HEK293 (cell line): ENCODE measurements at regions not wholly inside any gene's neighbourhood (a gene's known extent, or its start where the extent isn't known, plus 50 kb on each side); places are given as distances from the start of the nearest gene placed in this dataset.
"Not testable (repeated sequence)": the region's sequence is repeated elsewhere in the genome, so short reads cannot be mapped to it uniquely, and the experiment has no call there.

Source experiments
- CTCF ChIA-PET: fragments of 350-600 bp; formaldehyde crosslinking; extraction: SDS; loops from one replicate; lab custom pipeline; 2021; ENCODE audit warnings: antibody characterized with exemption; lab: Yijun Ruan, JAX
- POLR2A ChIA-PET: fragments of 300-600 bp; formaldehyde crosslinking; extraction: SDS; loops from one replicate; lab custom pipeline; 2020; ENCODE audit warnings: antibody characterized with exemption, inconsistent platforms; lab: Yijun Ruan, JAX
- H3K27ac ChIP-seq: fragments of 200-500 bp; sonication (Bioruptor generic); 2 replicates; pipeline ENCODE4 v1.5.1; 2014; ENCODE audit warnings: low read depth, low read length, control low read depth, inconsistent platforms; ENCODE audit errors: extremely low read depth
- H3K36me3 ChIP-seq, 2 experiments: fragments of 200-500 bp in 1 of 2; sonication (Bioruptor generic) in 1 of 2; 1 replicate in 1 of 2; 2 replicates in 1 of 2; pipeline ENCODE4 v1.5.1; 2014 to 2017; ENCODE audit warnings: inconsistent platforms in 2 of 2, low read length in 2 of 2; ENCODE audit not compliant: control insufficient read depth in 2 of 2, insufficient read depth in 1 of 2
- H3K4me1 ChIP-seq: fragments of 200-500 bp; sonication (Bioruptor generic); 2 replicates; pipeline ENCODE4 v1.5.1; 2014; ENCODE audit warnings: mild to moderate bottlenecking, low read length, inconsistent platforms; ENCODE audit not compliant: control insufficient read depth, insufficient read depth
- H3K4me3 ChIP-seq: 2 replicates; pipeline ENCODE4 v1.5.1; 2011; ENCODE audit warnings: low read depth, mild to moderate bottlenecking, control low read depth, low read length, moderate library complexity
- H3K9me3 ChIP-seq: fragments of 200-500 bp; sonication (Bioruptor generic); 2 replicates; pipeline ENCODE4 v1.5.1; 2014; ENCODE audit warnings: low read depth, low read length, inconsistent platforms; ENCODE audit not compliant: control insufficient read depth, insufficient read depth
- KLF16 ChIP-seq: fragments of 450-650 bp; formaldehyde crosslinking; IDR thresholded peaks from 2 replicates; pipeline ENCODE4 v1.5.1; 2017; ENCODE audit warnings: missing biosample characterization, missing genetic modification characterization
- SETDB1 ChIP-seq: IDR thresholded peaks from one replicate; pipeline ENCODE4 v1.6.1; 2017; ENCODE audit warnings: mild to moderate bottlenecking, low read length, moderate library complexity, mixed read lengths; ENCODE audit not compliant: insufficient read length
- SP3 ChIP-seq: fragments of 450-650 bp; formaldehyde crosslinking; IDR thresholded peaks from 2 replicates; pipeline ENCODE4 v1.5.1; 2016; ENCODE audit warnings: missing biosample characterization, missing genetic modification characterization
- TCF7L2 ChIP-seq: IDR thresholded peaks from 2 replicates; pipeline ENCODE4 v1.6.1; 2011; ENCODE audit warnings: low read depth, mild to moderate bottlenecking, inconsistent platforms, low read length, moderate library complexity, borderline replicate concordance
- TRIM28 ChIP-seq: IDR thresholded peaks from 2 replicates; pipeline ENCODE4 v1.6.1; 2011; ENCODE audit warnings: low read length, control low read depth, borderline replicate concordance
- WT1 ChIP-seq: fragments of 450-650 bp; formaldehyde crosslinking; IDR thresholded peaks from 2 replicates; pipeline ENCODE4 v1.5.1; 2016; ENCODE audit warnings: missing biosample characterization, missing genetic modification characterization
- YY2 ChIP-seq: fragments of 450-650 bp; formaldehyde crosslinking; IDR thresholded peaks from 2 replicates; pipeline ENCODE4 v1.5.1; 2016; ENCODE audit warnings: missing biosample characterization, missing genetic modification characterization
- ZNF10 ChIP-seq: fragments of 450-650 bp; formaldehyde crosslinking; IDR thresholded peaks from 2 replicates; pipeline ENCODE4 v1.5.1; 2017; ENCODE audit warnings: missing biosample characterization, missing genetic modification characterization
- ZNF157 ChIP-seq: fragments of 450-650 bp; formaldehyde crosslinking; IDR thresholded peaks from 2 replicates; pipeline ENCODE4 v1.5.1; 2016; ENCODE audit warnings: missing biosample characterization, missing genetic modification characterization
- ZNF24 ChIP-seq: fragments of 450-650 bp; formaldehyde crosslinking; IDR thresholded peaks from 2 replicates; pipeline ENCODE4 v1.5.1; 2016; ENCODE audit warnings: missing biosample characterization, missing genetic modification characterization
- ZNF292 ChIP-seq: fragments of 450-650 bp; formaldehyde crosslinking; IDR thresholded peaks from 2 replicates; pipeline ENCODE4 v1.5.1; 2016; ENCODE audit warnings: low read depth, missing biosample characterization, missing genetic modification characterization, borderline replicate concordance
- ZNF626 ChIP-seq: fragments of 450-650 bp; sonication (Bioruptor Pico); formaldehyde crosslinking; IDR thresholded peaks from 2 replicates; pipeline ENCODE4 v1.5.1; 2018; ENCODE audit warnings: missing biosample characterization, missing genetic modification characterization, inconsistent platforms
- ZNF830 ChIP-seq: fragments of 450-650 bp; IDR thresholded peaks from 2 replicates; pipeline ENCODE4 v1.5.0; 2018; ENCODE audit warnings: missing biosample characterization, missing genetic modification characterization, low read depth, mild to moderate bottlenecking, moderate library complexity
- ZSCAN23 ChIP-seq: fragments of 450-650 bp; formaldehyde crosslinking; IDR thresholded peaks from 2 replicates; pipeline ENCODE4 v1.5.1; 2016; ENCODE audit warnings: missing biosample characterization, missing genetic modification characterization
- ZSCAN30 ChIP-seq: fragments of 450-650 bp; IDR thresholded peaks from 2 replicates; pipeline ENCODE4 v1.5.1; 2018; ENCODE audit warnings: missing biosample characterization, mild to moderate bottlenecking, missing genetic modification characterization, moderate library complexity
- TF ChIP-seq, protein P1 (sequence below): fragments of 450-650 bp; formaldehyde crosslinking; IDR thresholded peaks from 2 replicates; pipeline ENCODE4 v1.5.1; 2016; ENCODE audit warnings: missing biosample characterization, missing genetic modification characterization
- TF ChIP-seq, protein P2 (sequence below): fragments of 450-650 bp; formaldehyde crosslinking; IDR thresholded peaks from 2 replicates; pipeline ENCODE4 v1.5.1; 2016; ENCODE audit warnings: missing biosample characterization, missing genetic modification characterization, borderline replicate concordance
- TF ChIP-seq, protein P3 (sequence below): fragments of 450-650 bp; formaldehyde crosslinking; IDR thresholded peaks from 2 replicates; pipeline ENCODE4 v1.5.1; 2016; ENCODE audit warnings: missing biosample characterization, missing genetic modification characterization

GRCh38 chr13:63446329-63446728 lies 2030.7 kb upstream of the PCDH20 start (continued):
- no peak for TF ChIP-seq ZNF157 (tag by site-specific recombination)

GRCh38 chr13:63444225-63444624 lies 2028.6 kb upstream of the PCDH20 start:
- H3K9me3 ChIP-seq, POLR2A ChIA-PET, H3K4me3 ChIP-seq, H3K36me3 ChIP-seq, H3K4me1 ChIP-seq, H3K27ac ChIP-seq, CTCF ChIA-PET: not testable (repeated sequence)

DNA sequence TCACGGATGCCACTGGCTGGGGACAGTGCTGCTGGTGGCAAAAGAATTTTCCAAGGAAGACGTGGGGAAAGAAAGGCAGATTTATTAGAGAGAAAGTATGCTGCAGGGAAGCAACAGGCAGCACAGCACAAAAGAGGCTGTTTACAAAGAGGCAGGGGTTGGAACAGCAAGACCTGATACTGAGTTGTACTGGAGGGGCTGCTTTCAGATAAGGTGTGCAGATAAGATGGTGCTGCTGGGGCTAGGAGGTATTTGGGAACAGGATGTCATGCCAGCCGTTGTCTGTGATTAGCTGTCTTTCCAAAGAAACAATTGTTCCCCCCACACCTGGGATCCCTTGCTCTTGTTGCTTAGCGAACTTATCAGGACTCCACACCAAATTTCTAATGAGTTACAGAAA lies 2023.3 kb upstream of the PCDH20 start:
- H3K9me3 ChIP-seq = no peaks in the 10 kb centered on the region
- no peak overlapping the region for H3K4me3 ChIP-seq
- H3K4me1 ChIP-seq = no peaks in the 10 kb centered on the region
- POLR2A ChIA-PET = no interaction called here
- no peaks in the 10 kb centered on the region for H3K36me3 ChIP-seq
- TF ChIP-seq YY2 (tag by site-specific recombination) = no peak
- TF ChIP-seq TRIM28 = peak; percentile 40; the same call in 1 of the 2 replicates
- CTCF ChIA-PET = no interaction called here
- no peak overlapping the region for H3K27ac ChIP-seq

GRCh38 chr13:63436325-63436668 lies 2020.6 kb upstream of the PCDH20 start:
- H3K4me3 ChIP-seq = no peak overlapping the region
- no peak for TF ChIP-seq ZNF24 (tag by site-specific recombination)
- no peak for TF ChIP-seq ZNF10 (tag by site-specific recombination)
- TF ChIP-seq, protein P1, sequence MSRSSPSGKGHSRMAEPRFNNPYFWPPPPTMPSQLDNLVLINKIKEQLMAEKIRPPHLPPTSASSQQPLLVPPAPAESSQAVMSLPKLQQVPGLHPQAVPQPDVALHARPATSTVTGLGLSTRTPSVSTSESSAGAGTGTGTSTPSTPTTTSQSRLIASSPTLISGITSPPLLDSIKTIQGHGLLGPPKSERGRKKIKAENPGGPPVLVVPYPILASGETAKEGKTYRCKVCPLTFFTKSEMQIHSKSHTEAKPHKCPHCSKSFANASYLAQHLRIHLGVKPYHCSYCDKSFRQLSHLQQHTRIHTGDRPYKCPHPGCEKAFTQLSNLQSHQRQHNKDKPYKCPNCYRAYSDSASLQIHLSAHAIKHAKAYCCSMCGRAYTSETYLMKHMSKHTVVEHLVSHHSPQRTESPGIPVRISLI (tag by site-specific recombination) = no peak
- no peak for TF ChIP-seq ZSCAN30 (tag by site-specific recombination)
- TF ChIP-seq KLF16 (tag by site-specific recombination) = no peak
- TF ChIP-seq, protein P2, sequence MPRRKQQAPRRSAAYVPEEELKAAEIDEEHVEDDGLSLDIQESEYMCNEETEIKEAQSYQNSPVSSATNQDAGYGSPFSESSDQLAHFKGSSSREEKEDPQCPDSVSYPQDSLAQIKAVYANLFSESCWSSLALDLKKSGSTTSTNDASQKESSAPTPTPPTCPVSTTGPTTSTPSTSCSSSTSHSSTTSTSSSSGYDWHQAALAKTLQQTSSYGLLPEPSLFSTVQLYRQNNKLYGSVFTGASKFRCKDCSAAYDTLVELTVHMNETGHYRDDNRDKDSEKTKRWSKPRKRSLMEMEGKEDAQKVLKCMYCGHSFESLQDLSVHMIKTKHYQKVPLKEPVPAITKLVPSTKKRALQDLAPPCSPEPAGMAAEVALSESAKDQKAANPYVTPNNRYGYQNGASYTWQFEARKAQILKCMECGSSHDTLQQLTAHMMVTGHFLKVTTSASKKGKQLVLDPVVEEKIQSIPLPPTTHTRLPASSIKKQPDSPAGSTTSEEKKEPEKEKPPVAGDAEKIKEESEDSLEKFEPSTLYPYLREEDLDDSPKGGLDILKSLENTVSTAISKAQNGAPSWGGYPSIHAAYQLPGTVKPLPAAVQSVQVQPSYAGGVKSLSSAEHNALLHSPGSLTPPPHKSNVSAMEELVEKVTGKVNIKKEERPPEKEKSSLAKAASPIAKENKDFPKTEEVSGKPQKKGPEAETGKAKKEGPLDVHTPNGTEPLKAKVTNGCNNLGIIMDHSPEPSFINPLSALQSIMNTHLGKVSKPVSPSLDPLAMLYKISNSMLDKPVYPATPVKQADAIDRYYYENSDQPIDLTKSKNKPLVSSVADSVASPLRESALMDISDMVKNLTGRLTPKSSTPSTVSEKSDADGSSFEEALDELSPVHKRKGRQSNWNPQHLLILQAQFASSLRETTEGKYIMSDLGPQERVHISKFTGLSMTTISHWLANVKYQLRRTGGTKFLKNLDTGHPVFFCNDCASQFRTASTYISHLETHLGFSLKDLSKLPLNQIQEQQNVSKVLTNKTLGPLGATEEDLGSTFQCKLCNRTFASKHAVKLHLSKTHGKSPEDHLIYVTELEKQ (tag by site-specific recombination) = no peak
- TF ChIP-seq ZNF292 (tag by site-specific recombination) = no peak
- TF ChIP-seq, all 188 proteins: peak for 0
- no peaks in the 10 kb centered on the region for H3K4me1 ChIP-seq
- POLR2A ChIA-PET = no interaction called here
- no peaks in the 10 kb centered on the region for H3K36me3 ChIP-seq
- CTCF ChIA-PET = no interaction called here
- H3K27ac ChIP-seq = no peak overlapping the region
- H3K9me3 ChIP-seq = no peaks in the 10 kb centered on the region

GRCh38 chr13:63435667-63436324 lies 2020.1 kb upstream of the PCDH20 start:
- Histone ChIP-seq H3K36me3 (no peaks in the 10 kb centered on the region), H3K27ac (no peak overlapping the region), H3K4me3 (no peak overlapping the region), H3K4me1 (no peaks in the 10 kb centered on the region), H3K9me3 (no peaks in the 10 kb centered on the region)
- CTCF ChIA-PET = no interaction called here
- POLR2A ChIA-PET = no interaction called here
- 0 out of 2 replicates have a peak, but pooled peaks have one; percentile 32 for TF ChIP-seq WT1
- no peak for TF ChIP-seq SP3 (tag by site-specific recombination)
- TF ChIP-seq SETDB1 = peak; percentile 98
- TF ChIP-seq ZSCAN23 (tag by site-specific recombination) = no peak
- peak; percentile 98; the same call in 1 of the 2 replicates for TF ChIP-seq TRIM28
- peak; percentile 52; the same call in 1 of the 2 replicates for TF ChIP-seq TCF7L2
- TF ChIP-seq ZNF830 (tag by site-specific recombination) = no peak
- TF ChIP-seq, protein P3, sequence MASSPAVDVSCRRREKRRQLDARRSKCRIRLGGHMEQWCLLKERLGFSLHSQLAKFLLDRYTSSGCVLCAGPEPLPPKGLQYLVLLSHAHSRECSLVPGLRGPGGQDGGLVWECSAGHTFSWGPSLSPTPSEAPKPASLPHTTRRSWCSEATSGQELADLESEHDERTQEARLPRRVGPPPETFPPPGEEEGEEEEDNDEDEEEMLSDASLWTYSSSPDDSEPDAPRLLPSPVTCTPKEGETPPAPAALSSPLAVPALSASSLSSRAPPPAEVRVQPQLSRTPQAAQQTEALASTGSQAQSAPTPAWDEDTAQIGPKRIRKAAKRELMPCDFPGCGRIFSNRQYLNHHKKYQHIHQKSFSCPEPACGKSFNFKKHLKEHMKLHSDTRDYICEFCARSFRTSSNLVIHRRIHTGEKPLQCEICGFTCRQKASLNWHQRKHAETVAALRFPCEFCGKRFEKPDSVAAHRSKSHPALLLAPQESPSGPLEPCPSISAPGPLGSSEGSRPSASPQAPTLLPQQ (tag by site-specific recombination) = no peak
- TF ChIP-seq ZNF626 (tag by site-specific recombination) = no peak
